ENCODE measurements at regions not wholly inside any gene's neighbourhood (a gene's known extent, or its start where the extent isn't known, plus 50 kb on each side); places are given as distances from the start of the nearest gene placed in this dataset.

DNA sequence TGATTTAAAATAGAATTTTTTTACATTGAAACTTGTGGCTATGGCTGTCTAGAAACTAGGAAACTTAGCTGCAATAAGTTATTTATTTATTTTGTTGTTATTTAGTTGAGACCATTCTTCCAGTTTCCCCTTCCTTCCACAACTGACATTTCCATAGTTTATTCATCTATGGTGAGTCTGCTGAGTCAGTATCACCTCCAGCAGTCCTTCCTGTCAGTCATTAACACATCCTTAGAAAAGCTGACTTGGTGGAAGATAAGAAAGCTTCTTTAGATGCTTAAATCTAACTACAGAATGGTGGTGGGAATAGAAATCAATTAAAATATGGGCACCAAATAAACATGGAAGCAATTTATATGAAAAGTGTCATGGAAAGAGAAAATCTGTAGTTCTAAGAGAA, 714.0 kb downstream of the RWDD3 start:
- TF ChIP-seq POLR2A (IDR thresholded peaks at IDR 0.05) (no peak), EP300 (IDR thresholded peaks at IDR 0.05) (no peak)
- TF ChIP-seq, protein P1, sequence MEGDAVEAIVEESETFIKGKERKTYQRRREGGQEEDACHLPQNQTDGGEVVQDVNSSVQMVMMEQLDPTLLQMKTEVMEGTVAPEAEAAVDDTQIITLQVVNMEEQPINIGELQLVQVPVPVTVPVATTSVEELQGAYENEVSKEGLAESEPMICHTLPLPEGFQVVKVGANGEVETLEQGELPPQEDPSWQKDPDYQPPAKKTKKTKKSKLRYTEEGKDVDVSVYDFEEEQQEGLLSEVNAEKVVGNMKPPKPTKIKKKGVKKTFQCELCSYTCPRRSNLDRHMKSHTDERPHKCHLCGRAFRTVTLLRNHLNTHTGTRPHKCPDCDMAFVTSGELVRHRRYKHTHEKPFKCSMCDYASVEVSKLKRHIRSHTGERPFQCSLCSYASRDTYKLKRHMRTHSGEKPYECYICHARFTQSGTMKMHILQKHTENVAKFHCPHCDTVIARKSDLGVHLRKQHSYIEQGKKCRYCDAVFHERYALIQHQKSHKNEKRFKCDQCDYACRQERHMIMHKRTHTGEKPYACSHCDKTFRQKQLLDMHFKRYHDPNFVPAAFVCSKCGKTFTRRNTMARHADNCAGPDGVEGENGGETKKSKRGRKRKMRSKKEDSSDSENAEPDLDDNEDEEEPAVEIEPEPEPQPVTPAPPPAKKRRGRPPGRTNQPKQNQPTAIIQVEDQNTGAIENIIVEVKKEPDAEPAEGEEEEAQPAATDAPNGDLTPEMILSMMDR (IDR thresholded peaks at IDR 0.05): no peak
- Histone ChIP-seq H3K27ac (no peak overlapping the region), H3K27me3 (peaks cover 4% of the 10 kb centered on the region), H3K9me3 (no peaks in the 10 kb centered on the region), H3K36me3 (no peaks in the 10 kb centered on the region), H3K4me3 (no peak overlapping the region), H3K4me1 (ENCODE audit: insufficient read depth) (no peaks in the 10 kb centered on the region)
- DNase-seq: no peak
- intact Hi-C loops (cut with DNase I): no loop called here

DNA sequence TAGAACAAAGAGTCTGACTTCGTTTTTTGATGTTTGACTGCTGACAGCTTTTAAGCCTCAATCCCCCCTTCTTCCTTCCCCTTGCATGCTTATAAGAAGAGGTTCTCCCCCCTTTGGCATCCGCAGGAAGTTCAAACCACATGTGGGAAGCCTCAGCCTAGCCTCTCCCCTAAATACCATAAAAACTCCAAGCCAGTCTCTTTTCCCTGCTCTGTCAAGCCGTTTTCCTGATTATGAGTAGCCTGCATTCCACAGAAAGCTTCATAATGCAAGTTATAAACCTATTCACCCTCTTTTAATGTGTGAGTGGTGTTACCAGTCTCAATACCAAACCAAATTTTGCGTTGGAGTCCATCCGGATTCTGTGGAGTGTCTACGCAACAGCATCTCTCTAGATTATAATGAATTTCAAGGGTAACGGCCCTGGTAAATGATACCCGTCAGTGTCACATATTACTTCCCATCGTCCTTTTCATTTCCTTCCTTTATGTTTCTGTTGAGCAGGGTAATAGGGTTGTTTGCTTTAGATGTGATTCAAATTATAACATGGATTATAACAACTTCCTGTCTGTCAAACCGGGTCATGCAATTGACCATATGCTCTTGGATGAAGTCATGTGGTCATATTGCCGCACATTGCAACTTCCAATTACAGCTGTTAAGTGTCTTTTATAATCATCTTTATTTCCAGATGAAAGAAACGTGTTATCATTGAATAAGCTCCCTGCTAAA, 717.5 kb downstream of the RWDD3 start:
- DNase-seq: no peak
- TF ChIP-seq, protein P1 (IDR thresholded peaks at IDR 0.05): no peak
- TF ChIP-seq POLR2A (IDR thresholded peaks at IDR 0.05) (no peak), EP300 (IDR thresholded peaks at IDR 0.05) (no peak)
- 56 to 63% (median 62%) methylated on average over 12 of the region's 12 CpGs for WGBS, 3 donors
- H3K9me3 ChIP-seq: no peaks in the 10 kb centered on the region
- H3K4me1 ChIP-seq (ENCODE audit: insufficient read depth): no peaks in the 10 kb centered on the region
- H3K36me3 ChIP-seq: no peaks in the 10 kb centered on the region
- H3K27me3 ChIP-seq: no peaks in the 10 kb centered on the region
- no peak overlapping the region for H3K27ac ChIP-seq
- intact Hi-C loops (cut with DNase I): no loop called here
- H3K4me3 ChIP-seq: no peak overlapping the region

DNA sequence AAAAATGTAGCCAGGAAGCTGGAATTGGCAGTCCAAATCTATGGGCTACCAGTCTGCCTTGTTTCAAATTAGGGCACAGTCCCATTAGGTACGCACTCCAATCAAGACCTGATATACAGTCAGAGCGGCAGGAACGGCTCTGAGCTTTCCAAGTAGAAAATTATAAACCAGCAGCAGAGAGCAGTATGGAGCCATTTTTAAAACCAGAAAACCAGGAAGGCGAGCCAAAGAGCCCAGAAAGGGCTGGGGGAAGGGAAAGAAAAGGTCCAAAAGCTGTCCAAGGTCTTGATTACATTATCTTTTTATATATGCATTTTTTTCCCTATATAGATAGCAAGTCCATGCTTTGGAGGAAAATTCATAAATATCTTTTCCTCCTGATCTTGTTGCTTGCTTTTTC, 719.0 kb downstream of the RWDD3 start:
- DNase-seq: no peak
- H3K9me3 ChIP-seq: no peaks in the 10 kb centered on the region
- TF ChIP-seq POLR2A (IDR thresholded peaks at IDR 0.05) (no peak), EP300 (IDR thresholded peaks at IDR 0.05) (no peak)
- TF ChIP-seq, protein P1 (IDR thresholded peaks at IDR 0.05): no peak
- no peaks in the 10 kb centered on the region for H3K4me1 ChIP-seq (ENCODE audit: insufficient read depth)
- H3K27me3 ChIP-seq: no peaks in the 10 kb centered on the region
- no peak overlapping the region for H3K27ac ChIP-seq
- intact Hi-C loops (cut with DNase I): no loop called here
- 23 to 26% (median 24%) methylated on average over 4 of the region's 4 CpGs for WGBS, 3 donors
- no peak overlapping the region for H3K4me3 ChIP-seq
- no peaks in the 10 kb centered on the region for H3K36me3 ChIP-seq

DNA sequence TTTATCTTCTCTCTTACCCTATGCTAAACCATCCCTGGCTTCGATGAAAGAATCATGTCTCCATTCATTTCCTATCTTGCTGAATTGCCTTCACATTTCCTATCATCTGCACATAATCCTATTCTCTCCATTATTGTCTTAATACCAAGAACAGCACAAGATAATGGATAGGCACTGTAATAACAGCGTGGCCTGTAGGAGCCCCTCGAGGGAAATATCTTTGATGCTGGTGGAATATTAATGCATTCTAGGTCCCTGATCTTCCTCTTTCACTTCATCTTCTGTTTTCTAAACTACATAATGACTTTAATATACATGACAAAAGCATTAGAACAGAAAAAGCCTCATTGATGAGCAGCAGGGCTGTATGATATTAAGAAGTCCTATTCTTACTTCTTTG, 720.6 kb downstream of the RWDD3 start:
- WGBS, 3 donors: 79 to 90% (median 86%) methylated on average over 3 of the region's 3 CpGs
- H3K27me3 ChIP-seq: no peaks in the 10 kb centered on the region
- no peak overlapping the region for H3K4me3 ChIP-seq
- no peak for DNase-seq
- no peak for TF ChIP-seq EP300 (IDR thresholded peaks at IDR 0.05)
- TF ChIP-seq, protein P1 (IDR thresholded peaks at IDR 0.05): no peak
- no peak for TF ChIP-seq POLR2A (IDR thresholded peaks at IDR 0.05)
- H3K27ac ChIP-seq: no peak overlapping the region
- no peaks in the 10 kb centered on the region for H3K36me3 ChIP-seq
- no peaks in the 10 kb centered on the region for H3K9me3 ChIP-seq
- intact Hi-C loops (cut with DNase I): no loop called here
- H3K4me1 ChIP-seq (ENCODE audit: insufficient read depth): no peaks in the 10 kb centered on the region
